Ishikawa (cell line): ENCODE measurements at regions not wholly inside any gene's neighbourhood (a gene's known extent, or its start where the extent isn't known, plus 50 kb on each side); places are given as distances from the start of the nearest gene placed in this dataset.

Source experiments
- CEBPB ChIP-seq: IDR thresholded peaks from 2 replicates; pipeline ENCODE4 v1.6.1; 2012
- CREB1 ChIP-seq: IDR thresholded peaks from 2 replicates; pipeline ENCODE4 v1.6.1; 2012; ENCODE audit warnings: low read depth
- EGR1 ChIP-seq: IDR thresholded peaks from 2 replicates; pipeline ENCODE4 v1.6.1; 2012
- EP300 ChIP-seq: IDR thresholded peaks from 2 replicates; pipeline ENCODE4 v1.6.1; 2012; ENCODE audit warnings: borderline replicate concordance
- FOXM1 ChIP-seq: IDR thresholded peaks from 2 replicates; pipeline ENCODE4 v1.6.1; 2012; ENCODE audit warnings: low read depth, borderline replicate concordance
- NFIC ChIP-seq: IDR thresholded peaks from 2 replicates; pipeline ENCODE4 v1.6.1; 2012
- RAD21 ChIP-seq: IDR thresholded peaks from 2 replicates; pipeline ENCODE4 v1.6.1; 2012; ENCODE audit warnings: low read depth
- TAF1 ChIP-seq: IDR thresholded peaks from 2 replicates; pipeline ENCODE4 v1.6.1; 2012; ENCODE audit warnings: low read depth, mild to moderate bottlenecking
- TCF12 ChIP-seq: IDR thresholded peaks from 2 replicates; pipeline ENCODE4 v1.6.1; 2012; ENCODE audit warnings: low read depth
- TEAD4 ChIP-seq: IDR thresholded peaks from 2 replicates; pipeline ENCODE4 v1.6.1; 2012
- YY1 ChIP-seq: IDR thresholded peaks from 2 replicates; pipeline ENCODE4 v1.6.1; 2012; ENCODE audit warnings: low read depth
- ZBTB7A ChIP-seq: IDR thresholded peaks from 2 replicates; pipeline ENCODE4 v1.6.1; 2012; ENCODE audit warnings: low read depth
- TF ChIP-seq, protein P1 (sequence below): IDR thresholded peaks from 2 replicates; pipeline ENCODE4 v1.6.1; 2012
- TF ChIP-seq, protein P2 (sequence below): IDR thresholded peaks from 2 replicates; pipeline ENCODE4 v1.6.1; 2012; ENCODE audit warnings: low read depth, mild to moderate bottlenecking
- TF ChIP-seq, protein P3 (sequence below): IDR thresholded peaks from 2 replicates; pipeline ENCODE4 v1.6.1; 2012

DNA sequence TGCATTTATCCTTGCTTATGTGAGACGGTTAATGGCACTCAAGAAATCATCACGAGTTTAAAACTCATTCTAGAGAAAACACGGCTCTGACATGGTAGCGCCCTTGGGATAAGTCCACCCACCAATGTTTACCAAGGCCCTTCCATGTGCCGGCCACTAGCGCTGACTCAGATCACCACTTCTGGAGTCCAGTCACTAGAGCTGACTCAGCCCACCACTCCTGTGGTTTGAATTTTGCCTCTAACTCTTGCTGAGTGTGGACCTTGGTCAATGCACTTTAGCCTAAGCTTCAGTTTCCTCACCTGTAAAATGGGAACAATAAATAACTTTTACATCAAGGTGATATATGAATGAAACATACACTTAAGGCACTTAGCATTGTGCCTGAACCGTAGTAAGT is 358.4 kb upstream of the PROK2 start:
- no peak for TF ChIP-seq FOXM1
- TF ChIP-seq RAD21: no peak
- TF ChIP-seq TEAD4: no peak
- TF ChIP-seq, protein P1, sequence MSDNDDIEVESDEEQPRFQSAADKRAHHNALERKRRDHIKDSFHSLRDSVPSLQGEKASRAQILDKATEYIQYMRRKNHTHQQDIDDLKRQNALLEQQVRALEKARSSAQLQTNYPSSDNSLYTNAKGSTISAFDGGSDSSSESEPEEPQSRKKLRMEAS: no peak
- TF ChIP-seq, protein P2, sequence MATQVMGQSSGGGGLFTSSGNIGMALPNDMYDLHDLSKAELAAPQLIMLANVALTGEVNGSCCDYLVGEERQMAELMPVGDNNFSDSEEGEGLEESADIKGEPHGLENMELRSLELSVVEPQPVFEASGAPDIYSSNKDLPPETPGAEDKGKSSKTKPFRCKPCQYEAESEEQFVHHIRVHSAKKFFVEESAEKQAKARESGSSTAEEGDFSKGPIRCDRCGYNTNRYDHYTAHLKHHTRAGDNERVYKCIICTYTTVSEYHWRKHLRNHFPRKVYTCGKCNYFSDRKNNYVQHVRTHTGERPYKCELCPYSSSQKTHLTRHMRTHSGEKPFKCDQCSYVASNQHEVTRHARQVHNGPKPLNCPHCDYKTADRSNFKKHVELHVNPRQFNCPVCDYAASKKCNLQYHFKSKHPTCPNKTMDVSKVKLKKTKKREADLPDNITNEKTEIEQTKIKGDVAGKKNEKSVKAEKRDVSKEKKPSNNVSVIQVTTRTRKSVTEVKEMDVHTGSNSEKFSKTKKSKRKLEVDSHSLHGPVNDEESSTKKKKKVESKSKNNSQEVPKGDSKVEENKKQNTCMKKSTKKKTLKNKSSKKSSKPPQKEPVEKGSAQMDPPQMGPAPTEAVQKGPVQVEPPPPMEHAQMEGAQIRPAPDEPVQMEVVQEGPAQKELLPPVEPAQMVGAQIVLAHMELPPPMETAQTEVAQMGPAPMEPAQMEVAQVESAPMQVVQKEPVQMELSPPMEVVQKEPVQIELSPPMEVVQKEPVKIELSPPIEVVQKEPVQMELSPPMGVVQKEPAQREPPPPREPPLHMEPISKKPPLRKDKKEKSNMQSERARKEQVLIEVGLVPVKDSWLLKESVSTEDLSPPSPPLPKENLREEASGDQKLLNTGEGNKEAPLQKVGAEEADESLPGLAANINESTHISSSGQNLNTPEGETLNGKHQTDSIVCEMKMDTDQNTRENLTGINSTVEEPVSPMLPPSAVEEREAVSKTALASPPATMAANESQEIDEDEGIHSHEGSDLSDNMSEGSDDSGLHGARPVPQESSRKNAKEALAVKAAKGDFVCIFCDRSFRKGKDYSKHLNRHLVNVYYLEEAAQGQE: no peak

DNA sequence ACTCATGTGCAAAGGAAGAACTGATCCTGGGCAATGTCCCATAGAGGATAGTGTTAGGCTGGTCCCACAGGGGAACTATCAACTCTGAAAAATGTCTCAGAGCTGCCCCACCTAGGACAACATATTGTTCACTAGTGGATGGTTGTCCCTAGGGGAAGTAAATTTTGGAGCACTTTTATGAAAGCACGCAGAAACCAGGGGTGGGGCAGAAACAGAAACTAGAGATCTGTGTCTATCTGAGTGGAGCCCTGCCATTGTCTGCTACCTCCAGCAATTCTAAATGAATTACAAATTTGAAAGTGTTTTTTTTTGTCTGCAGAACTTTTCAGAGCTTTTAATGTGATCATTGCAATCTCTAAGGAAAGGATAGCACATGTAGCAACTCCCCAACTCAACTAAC is 357.1 kb upstream of the PROK2 start:
- TF ChIP-seq EGR1: no peak
- no peak for TF ChIP-seq RAD21
- TF ChIP-seq NFIC: no peak
- no peak for TF ChIP-seq ZBTB7A
- TF ChIP-seq, protein P2: no peak

DNA sequence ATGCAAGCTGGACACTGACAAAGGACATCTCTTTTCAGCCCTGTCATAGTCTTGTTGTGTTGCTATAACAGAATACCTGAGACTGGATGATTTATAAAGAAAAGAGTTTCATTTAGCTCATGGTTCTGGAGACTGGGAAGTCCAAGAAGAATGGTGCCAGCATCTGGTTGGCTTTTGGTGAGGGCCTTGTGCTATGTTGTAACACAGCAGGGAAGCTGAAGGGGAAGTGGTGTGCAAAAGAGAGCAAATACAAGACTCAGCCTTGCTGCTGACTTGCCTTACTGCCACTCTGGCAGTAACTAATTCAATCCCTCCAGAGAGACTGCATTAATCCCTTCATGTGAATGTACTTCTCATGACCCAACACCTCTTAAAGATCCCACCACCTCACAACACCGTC is 356.3 kb upstream of the PROK2 start:
- no peak for TF ChIP-seq ZBTB7A
- no peak for TF ChIP-seq TCF12
- no peak for TF ChIP-seq CREB1
- TF ChIP-seq FOXM1: no peak
- TF ChIP-seq EGR1: no peak
- TF ChIP-seq, protein P3, sequence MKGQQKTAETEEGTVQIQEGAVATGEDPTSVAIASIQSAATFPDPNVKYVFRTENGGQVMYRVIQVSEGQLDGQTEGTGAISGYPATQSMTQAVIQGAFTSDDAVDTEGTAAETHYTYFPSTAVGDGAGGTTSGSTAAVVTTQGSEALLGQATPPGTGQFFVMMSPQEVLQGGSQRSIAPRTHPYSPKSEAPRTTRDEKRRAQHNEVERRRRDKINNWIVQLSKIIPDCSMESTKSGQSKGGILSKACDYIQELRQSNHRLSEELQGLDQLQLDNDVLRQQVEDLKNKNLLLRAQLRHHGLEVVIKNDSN: no peak
- no peak for TF ChIP-seq TAF1
- no peak for TF ChIP-seq TEAD4
- TF ChIP-seq, protein P2: no peak
- no peak for TF ChIP-seq RAD21
- TF ChIP-seq, protein P1: no peak
- no peak for TF ChIP-seq EP300
- TF ChIP-seq NFIC: no peak
- TF ChIP-seq CEBPB: no peak
- no peak for TF ChIP-seq YY1

DNA sequence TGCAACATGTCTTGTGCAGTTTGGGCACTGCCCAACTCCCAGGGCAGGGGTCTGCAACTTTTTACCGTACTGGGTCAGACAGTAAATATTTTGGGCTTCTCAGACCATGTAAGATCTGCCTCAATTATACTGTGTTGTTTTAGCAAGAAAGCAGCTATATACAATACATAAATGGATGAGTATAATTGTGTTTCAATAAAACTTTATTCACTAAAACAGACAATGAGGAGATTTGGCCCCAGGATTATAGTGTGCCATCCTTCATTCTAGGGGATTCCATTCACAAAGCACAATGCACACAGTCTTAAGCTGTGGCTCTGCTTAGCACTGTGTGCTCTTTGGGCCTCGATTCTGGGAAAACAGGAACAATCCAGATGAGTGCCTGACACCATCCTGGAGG is 354.4 kb upstream of the PROK2 start:
- no peak for TF ChIP-seq ZBTB7A
- TF ChIP-seq TCF12: no peak
- TF ChIP-seq, protein P3: no peak
- no peak for TF ChIP-seq CEBPB
- TF ChIP-seq TEAD4: no peak
- no peak for TF ChIP-seq CREB1
- TF ChIP-seq NFIC: no peak
- TF ChIP-seq EP300: no peak
- TF ChIP-seq FOXM1: no peak
- no peak for TF ChIP-seq TAF1
- no peak for TF ChIP-seq YY1
- TF ChIP-seq, protein P2: no peak
- TF ChIP-seq RAD21: no peak
